ENCODE measurements at regions not wholly inside any gene's neighbourhood (a gene's known extent, or its start where the extent isn't known, plus 50 kb on each side); places are given as distances from the start of the nearest gene placed in this dataset.

DNA sequence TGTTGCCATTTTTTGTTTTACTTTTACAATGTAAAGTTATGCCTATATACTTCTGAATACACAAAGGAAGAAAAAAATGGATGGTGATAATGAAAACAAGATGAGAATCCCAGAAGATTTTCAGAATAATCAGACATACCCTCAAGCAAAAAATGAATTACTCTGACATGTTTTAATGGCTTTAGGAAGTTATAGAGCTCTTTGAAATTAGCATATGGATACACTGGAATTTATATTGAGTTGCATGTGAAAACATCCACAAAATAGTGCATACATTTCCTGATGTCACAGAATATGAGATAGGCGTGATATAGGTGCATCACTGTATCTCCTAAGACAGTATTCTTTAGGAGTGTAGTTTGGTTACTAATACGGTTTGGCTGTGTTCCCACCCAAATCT lies 351.3 kb downstream of the SLC7A11 start:
- TF ChIP-seq, protein P1, sequence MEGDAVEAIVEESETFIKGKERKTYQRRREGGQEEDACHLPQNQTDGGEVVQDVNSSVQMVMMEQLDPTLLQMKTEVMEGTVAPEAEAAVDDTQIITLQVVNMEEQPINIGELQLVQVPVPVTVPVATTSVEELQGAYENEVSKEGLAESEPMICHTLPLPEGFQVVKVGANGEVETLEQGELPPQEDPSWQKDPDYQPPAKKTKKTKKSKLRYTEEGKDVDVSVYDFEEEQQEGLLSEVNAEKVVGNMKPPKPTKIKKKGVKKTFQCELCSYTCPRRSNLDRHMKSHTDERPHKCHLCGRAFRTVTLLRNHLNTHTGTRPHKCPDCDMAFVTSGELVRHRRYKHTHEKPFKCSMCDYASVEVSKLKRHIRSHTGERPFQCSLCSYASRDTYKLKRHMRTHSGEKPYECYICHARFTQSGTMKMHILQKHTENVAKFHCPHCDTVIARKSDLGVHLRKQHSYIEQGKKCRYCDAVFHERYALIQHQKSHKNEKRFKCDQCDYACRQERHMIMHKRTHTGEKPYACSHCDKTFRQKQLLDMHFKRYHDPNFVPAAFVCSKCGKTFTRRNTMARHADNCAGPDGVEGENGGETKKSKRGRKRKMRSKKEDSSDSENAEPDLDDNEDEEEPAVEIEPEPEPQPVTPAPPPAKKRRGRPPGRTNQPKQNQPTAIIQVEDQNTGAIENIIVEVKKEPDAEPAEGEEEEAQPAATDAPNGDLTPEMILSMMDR (IDR thresholded peaks at IDR 0.05) = no peak
- TF ChIP-seq POLR2AphosphoS5 (IDR thresholded peaks at IDR 0.05) (no peak), EP300 (IDR thresholded peaks at IDR 0.05) (no peak)

Data from upper lobe of left lung (tissue), 4 donors.